ENCODE measurements at regions not wholly inside any gene's neighbourhood (a gene's known extent, or its start where the extent isn't known, plus 50 kb on each side); places are given as distances from the start of the nearest gene placed in this dataset.

DNA sequence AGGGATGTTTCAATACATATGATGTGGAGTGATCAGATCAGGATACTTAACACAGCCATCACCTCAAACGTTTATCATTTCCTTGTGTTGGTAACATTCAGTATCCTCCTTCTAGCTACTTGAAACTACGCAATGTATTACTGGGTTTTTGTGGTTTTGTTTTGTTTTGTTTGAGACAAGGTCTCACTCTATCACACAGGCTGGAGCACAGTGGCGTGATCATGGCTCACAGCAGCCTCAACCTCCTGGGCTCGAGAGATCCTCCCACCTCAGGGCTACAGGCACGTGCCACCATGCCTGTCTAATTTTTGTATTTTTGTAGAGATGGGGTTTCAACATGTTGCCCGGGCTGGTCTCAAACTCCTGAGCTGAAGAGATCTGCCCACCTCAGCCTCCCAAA, 70.2 kb upstream of the BCL11B start:
- no peaks in the 10 kb centered on the region for H3K36me3 ChIP-seq
- TF ChIP-seq, protein P1, sequence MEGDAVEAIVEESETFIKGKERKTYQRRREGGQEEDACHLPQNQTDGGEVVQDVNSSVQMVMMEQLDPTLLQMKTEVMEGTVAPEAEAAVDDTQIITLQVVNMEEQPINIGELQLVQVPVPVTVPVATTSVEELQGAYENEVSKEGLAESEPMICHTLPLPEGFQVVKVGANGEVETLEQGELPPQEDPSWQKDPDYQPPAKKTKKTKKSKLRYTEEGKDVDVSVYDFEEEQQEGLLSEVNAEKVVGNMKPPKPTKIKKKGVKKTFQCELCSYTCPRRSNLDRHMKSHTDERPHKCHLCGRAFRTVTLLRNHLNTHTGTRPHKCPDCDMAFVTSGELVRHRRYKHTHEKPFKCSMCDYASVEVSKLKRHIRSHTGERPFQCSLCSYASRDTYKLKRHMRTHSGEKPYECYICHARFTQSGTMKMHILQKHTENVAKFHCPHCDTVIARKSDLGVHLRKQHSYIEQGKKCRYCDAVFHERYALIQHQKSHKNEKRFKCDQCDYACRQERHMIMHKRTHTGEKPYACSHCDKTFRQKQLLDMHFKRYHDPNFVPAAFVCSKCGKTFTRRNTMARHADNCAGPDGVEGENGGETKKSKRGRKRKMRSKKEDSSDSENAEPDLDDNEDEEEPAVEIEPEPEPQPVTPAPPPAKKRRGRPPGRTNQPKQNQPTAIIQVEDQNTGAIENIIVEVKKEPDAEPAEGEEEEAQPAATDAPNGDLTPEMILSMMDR (IDR thresholded peaks at IDR 0.05), result no peak
- TF ChIP-seq POLR2A (IDR thresholded peaks at IDR 0.05; ENCODE audit: low read depth) (no peak), EP300 (IDR thresholded peaks at IDR 0.05) (no peak), POLR2AphosphoS5 (IDR thresholded peaks at IDR 0.05) (no peak)
- no peaks in the 10 kb centered on the region for H3K4me1 ChIP-seq
- 68% methylated on average over 6 of the region's 6 CpGs for WGBS
- H3K4me3 ChIP-seq, result no peak overlapping the region
- no peak for DNase-seq (ENCODE audit: extremely low spot score)
- intact Hi-C loops (cut with DNase I), result no loop called here
- peaks cover 0 to 5% (median 2%) of the 10 kb centered on the region in 4 donors for H3K9me3 ChIP-seq
- H3K27ac ChIP-seq (replicated peaks in 1 of 4), result no peak overlapping the region
- peaks cover 0 to 30% (median 0%) of the 10 kb centered on the region in 4 donors for H3K27me3 ChIP-seq

GRCh38 chr14:99339551-99339950, 67.6 kb upstream of the BCL11B start:
- WGBS, result 89% methylated on average over 2 of the region's 2 CpGs
- Histone ChIP-seq H3K9me3 (peaks cover 0 to 8% (median 4%) of the 10 kb centered on the region in 4 donors), H3K36me3 (no peaks in the 10 kb centered on the region), H3K27me3 (peaks cover 0 to 23% (median 0%) of the 10 kb centered on the region in 4 donors), H3K4me3 (no peak overlapping the region), H3K4me1 (no peaks in the 10 kb centered on the region), H3K27ac (replicated peaks in 1 of 4) (no peak overlapping the region)
- intact Hi-C loops (cut with DNase I), result no loop called here
- TF ChIP-seq, protein P1 (IDR thresholded peaks at IDR 0.05), result no peak
- TF ChIP-seq POLR2AphosphoS5 (IDR thresholded peaks at IDR 0.05) (no peak), POLR2A (IDR thresholded peaks at IDR 0.05; ENCODE audit: low read depth) (no peak), EP300 (IDR thresholded peaks at IDR 0.05) (no peak)
- DNase-seq (ENCODE audit: extremely low spot score), result no peak

DNA sequence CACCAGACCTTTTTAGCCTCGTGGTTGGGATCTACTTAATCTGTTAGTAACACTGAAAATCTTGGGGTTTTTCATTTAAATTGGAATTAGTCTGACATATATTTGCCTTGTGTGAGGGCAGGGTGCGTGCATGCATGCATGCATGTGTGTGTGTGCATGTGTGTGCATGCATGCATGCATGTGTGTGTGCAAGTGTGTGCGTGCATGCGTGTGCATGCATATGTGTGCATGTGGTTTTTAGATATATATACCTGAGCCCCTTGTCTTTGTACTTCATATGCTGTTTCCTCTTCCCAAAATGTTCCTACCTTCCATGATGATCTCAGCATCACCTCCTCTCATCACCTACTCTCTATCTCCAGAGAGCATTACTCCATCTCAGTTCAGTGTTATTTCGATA, 66.3 kb upstream of the BCL11B start:
- intact Hi-C loops (cut with DNase I), result no loop called here
- 81% methylated on average over 5 of the region's 5 CpGs for WGBS
- TF ChIP-seq POLR2AphosphoS5 (IDR thresholded peaks at IDR 0.05), result no peak
- TF ChIP-seq EP300 (IDR thresholded peaks at IDR 0.05), result no peak
- TF ChIP-seq POLR2A (IDR thresholded peaks at IDR 0.05; ENCODE audit: low read depth), result no peak
- TF ChIP-seq, protein P1 (IDR thresholded peaks at IDR 0.05), result no peak

GRCh38 chr14:99333841-99334635, 62.0 kb upstream of the BCL11B start:
- peaks cover 0 to 5% (median 2%) of the 10 kb centered on the region in 4 donors for H3K9me3 ChIP-seq
- no peak overlapping the region for H3K4me3 ChIP-seq
- WGBS, result 44% methylated on average over 20 of the region's 21 CpGs
- intact Hi-C loops (cut with DNase I), result no loop called here
- H3K4me1 ChIP-seq, result peaks cover 0 to 6% (median 2%) of the 10 kb centered on the region in 4 donors
- H3K36me3 ChIP-seq, result no peaks in the 10 kb centered on the region
- TF ChIP-seq, protein P1 (IDR thresholded peaks at IDR 0.05), result no peak
- TF ChIP-seq EP300 (IDR thresholded peaks at IDR 0.05) (no peak), POLR2A (IDR thresholded peaks at IDR 0.05; ENCODE audit: low read depth) (no peak), POLR2AphosphoS5 (IDR thresholded peaks at IDR 0.05) (no peak)
- peaks cover 0 to 33% (median 0%) of the 10 kb centered on the region in 4 donors for H3K27me3 ChIP-seq
- DNase-seq (ENCODE audit: extremely low spot score), result no peak
- H3K27ac ChIP-seq (replicated peaks in 1 of 4), result no peak overlapping the region

More for the DNA sequence above, 66.3 kb upstream of the BCL11B start:
- Histone ChIP-seq H3K4me1 (peaks cover 0 to 6% (median 2%) of the 10 kb centered on the region in 4 donors), H3K36me3 (no peaks in the 10 kb centered on the region), H3K4me3 (no peak overlapping the region), H3K9me3 (peaks cover 0 to 10% (median 4%) of the 10 kb centered on the region in 4 donors), H3K27me3 (peaks cover 0 to 18% (median 0%) of the 10 kb centered on the region in 4 donors), H3K27ac (replicated peaks in 1 of 4) (no peak overlapping the region)
- no peak for DNase-seq (ENCODE audit: extremely low spot score)

Measured in esophagus muscularis mucosa (tissue), 4 donors.